ENCODE measurements at regions not wholly inside any gene's neighbourhood (a gene's known extent, or its start where the extent isn't known, plus 50 kb on each side); places are given as distances from the start of the nearest gene placed in this dataset.
"Not testable (repeated sequence)": the region's sequence is repeated elsewhere in the genome, so short reads cannot be mapped to it uniquely, and the experiment has no call there.

DNA sequence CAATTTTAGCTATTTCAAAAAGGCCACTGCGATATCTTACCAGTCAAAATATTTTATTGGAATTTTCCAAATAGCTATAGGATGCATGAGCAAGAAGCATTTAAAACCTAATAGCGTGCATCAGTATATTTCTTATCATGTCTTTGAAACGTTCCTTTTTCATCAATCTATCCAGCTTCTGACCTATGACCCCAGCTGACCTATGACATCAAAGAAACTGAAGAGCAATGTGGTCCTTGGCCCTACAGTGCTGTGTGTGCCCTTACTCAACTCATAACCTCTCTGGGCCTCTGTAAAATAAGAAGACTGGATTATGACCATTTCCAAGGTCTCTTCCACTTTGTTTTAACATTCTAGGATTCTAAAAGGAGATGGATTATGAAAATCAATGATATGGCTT, 118.2 kb downstream of the ZNF22 start:
- no peak for DNase-seq

DNA sequence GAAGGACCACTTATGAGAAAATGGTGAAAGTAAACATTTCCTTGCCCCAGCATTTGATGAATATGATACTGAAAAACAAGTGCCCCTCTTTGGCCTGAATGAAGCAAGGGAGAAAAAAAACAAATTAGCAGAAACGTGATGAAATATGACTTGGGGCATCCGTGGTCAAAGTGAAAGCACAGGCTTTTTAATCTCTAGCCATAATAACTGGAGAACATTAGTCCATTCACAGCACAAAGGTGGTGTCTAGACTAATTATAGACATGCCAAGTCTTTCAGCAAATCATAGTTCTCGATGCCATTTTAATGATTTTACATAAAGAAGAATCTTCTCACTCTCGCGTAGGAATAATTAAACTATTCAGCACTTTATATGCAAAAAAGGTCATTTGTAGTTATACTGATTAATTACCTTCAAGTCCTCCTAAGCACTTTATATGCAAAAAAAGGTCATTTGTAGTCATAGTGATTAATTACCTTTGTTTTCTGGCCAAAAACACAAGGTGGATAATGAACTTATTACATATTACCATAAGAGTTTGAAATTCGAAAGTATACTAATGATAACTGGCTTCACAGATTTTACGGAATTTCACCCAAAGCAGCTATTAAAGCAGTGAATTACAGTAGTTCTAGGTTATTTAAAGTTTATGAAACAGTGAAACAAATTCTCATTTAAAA, 121.6 kb downstream of the ZNF22 start:
- not testable (repeated sequence) for DNase-seq

DNA sequence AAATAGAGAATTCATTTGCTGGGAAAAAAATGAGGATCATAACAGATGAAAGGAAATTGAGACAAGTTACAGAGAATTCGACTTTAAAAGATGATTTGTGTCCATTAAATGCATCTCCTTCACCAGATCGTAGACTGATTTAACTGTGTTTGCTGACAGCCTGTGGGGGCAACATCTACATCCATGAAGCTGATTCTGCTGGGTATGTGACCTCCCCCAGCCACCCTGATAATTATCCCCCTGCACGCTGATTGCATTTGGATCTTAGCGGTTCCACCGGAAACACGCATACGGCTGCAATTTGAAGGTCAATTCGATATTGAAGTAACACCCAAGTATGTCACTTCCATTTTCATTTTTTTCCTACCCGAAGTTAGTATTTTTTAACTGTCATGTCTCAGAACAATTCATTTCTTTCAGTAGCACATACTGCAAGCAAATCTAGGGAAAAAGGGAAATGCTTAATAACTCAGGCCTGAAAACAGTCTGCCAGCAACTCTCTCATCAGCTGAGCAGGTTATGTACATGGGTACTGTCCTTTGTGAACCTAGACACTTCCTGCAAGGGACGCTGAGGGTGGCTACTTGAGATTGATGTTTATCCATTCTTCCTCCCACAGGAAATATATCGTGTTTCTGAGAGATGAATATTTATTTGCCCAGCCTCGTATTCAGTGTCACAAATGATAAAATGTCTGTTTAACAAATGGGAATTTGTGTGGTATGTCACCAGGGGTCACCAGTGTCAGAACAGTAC, 134.9 kb downstream of the ZNF22 start:
- no peak for DNase-seq

DNA sequence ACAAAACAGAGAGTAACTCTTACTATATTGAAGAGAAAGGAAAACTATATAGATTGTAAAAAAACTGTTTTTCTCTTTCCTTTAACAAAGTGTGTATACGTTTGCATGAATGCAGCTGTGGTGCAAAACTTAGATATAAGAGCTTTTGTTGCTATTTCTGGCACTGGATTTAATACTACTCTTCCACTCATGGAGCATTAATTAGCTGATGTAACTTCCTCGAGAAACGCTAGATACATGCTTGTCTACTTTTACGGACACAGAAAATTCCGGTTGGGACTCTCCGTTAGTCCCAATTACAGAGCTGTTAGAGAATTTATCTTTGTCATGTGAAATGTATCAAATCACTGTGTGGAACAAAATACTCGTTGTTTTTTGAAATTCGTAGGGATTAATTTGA, 135.5 kb downstream of the ZNF22 start:
- DNase-seq = no peak

DNA sequence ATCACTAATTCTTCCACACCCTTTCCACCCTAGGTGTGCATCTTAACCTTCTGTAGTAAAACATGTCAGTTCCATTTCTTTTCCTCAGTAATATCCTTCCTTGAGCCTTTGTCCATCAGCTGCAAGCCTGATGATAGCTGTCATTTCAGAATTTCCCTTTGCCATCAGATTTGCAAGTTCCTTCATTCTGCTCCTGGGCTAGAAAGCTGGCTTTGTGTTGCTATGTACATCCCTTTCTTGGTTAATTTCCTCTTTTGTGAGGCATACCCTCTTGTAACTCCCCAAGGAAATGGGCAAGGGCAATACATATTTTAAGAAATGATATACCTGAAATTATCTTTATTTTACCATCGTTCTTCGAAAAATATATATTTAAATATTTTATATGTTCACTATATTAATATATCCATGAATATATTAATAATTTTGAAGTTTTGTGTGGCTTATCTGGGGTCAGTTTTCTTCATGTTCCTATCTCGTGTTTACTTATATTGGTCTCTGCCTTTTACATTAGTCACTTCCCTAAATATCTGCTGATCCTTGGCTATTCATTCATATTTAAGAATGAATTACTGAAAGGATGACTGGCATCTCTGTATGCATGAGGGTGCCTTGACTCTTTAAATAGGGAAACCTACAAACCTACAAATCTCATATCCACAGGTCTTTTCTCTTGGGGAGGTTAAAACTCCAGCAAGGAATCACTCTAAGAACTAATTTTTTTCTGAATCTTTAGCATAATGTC, 143.8 kb downstream of the ZNF22 start:
- peak; percentile 44 to 54 for DNase-seq

- DNase-seq = not testable (repeated sequence)
Measured at GRCh38 chr10:45145143-45145542, 144.4 kb downstream of the ZNF22 start.

- DNase-seq = no peak
Measured at GRCh38 chr10:45147000-45147399, 146.3 kb downstream of the ZNF22 start.

GRCh38 chr10:45150997-45151396, 150.3 kb downstream of the ZNF22 start:
- DNase-seq = no peak

- DNase-seq = no peak
Measured at GRCh38 chr10:45151467-45152214, 150.9 kb downstream of the ZNF22 start.

DNA sequence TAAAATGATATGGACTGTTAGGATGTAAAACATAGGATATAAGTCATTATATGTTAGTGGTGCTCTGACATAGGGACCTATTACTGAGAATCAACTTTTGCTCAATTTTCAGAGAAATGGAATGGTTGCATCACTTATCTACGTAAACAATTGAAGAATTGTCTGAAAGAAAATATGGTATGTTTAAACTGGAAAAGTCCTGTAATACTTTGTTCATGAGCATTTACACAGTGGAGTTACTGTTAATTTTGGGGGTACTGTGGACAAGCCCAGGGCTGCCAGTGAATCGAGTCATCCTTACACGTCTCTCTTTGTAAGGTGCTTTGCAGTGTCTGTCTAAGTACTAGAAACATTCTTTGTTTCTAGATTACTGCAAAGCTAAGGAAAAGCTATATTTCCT, 152.0 kb downstream of the ZNF22 start:
- DNase-seq = no peak

DNA sequence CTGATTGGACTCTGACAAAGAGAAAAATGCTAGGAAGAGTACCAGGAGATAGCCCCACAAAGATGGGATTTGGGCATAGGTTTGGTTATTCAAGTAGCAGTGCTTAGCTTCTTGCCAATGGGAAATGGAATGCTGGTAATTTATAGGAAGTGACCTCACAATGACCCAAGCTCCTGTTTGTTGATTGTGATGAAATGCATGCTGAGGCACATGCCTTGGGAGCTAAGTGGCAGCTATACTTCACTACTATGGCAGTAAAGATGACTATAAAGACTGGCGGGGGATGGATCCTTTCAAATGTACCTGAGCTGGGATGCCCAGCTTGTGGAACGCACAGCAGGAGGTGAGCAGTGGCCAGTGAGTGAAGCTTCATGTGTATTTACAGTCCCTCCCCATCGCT, 153.8 kb downstream of the ZNF22 start:
- no peak for DNase-seq

- no peak for DNase-seq
Measured at GRCh38 chr10:45155784-45156183, 155.1 kb downstream of the ZNF22 start.

DNA sequence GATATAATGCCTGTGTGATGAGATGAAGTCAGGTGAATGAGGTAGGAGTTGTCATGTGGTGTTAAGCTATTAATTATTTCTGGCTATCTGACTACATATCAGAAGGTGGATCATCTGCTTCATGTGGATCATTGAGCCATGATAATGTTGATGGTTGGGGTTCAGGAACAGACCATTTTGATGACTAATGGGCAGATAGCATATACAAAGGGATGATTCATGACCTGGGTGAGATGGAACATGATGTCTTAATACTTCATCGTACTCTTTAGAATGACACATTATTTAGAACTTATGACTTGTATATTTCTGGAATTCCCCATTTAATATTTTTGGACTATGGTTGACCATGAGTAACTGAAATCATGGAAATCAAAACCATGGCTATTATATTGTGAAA, 155.1 kb downstream of the OR13A1 start:
- no peak for DNase-seq

- no peak for DNase-seq
Measured at GRCh38 chr10:45163315-45163975, 152.0 kb downstream of the OR13A1 start.

DNA sequence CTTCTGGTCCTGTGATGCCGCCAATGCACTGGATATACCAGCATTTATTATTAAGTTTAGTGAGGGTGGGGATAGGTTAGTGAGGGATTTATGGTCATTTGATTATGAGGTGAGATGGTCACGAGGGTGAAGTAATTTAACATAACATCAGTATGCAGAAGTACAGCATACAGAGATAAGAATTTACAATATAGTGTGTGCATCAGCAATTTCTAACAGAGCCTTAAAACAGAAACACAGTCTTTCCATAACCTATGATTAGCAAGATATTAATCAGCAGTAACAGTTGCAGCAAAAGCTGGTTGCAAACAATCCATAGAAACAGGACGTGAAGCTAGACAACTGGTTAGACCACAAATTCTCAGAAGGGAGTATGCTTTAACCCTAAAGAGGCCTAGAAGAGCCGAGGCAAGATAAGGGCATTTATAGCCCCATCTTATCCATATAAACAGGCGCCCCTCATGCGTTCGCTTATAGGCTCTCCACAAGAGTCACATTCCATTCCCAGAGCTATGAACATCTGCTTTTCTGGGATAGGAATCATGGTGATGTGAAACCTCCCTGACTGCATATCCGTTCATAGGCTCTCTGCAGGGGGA, 139.8 kb downstream of the OR13A1 start:
- not testable (repeated sequence) for DNase-seq

DNA sequence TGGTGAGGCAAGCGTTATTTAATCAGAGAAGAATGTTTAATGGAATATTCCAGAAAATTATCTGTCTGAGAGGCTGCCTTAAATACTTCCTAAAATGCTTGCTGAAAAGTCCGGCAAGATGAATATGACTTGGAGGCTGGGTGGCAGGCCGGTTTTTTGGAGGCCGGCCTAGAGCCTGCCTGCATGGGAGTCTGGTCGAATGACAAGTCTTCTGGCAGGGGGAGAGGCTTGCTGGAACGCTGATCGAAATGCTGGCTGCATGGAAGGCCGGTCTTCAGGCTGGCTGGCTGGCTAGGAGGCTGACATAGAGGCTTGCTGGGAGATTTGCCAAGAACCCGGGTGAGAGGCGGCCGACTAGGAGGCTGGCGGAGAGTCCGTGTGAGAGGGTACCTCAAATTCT, 135.7 kb downstream of the OR13A1 start:
- no peak for DNase-seq

DNA sequence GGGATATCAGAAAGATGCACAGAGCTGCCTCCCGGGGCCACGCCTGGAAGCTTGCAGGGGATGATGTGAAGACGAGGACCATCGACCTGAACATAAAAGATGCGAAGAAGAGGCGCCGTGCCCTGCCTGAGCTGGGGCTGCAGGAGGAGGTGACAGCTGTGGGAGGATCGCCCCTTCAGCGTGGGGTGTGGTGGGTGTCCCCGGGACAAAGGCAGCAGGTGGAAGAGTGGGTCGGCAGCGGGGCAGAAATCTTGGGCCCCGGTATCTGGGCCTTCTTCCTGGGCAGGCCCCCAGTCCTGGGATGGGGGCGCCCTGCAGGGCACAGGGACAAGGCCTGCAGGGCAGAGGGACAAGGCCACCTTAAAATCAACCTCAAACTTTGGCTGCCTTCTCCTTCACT, 134.9 kb downstream of the OR13A1 start:
- DNase-seq = no peak

DNA sequence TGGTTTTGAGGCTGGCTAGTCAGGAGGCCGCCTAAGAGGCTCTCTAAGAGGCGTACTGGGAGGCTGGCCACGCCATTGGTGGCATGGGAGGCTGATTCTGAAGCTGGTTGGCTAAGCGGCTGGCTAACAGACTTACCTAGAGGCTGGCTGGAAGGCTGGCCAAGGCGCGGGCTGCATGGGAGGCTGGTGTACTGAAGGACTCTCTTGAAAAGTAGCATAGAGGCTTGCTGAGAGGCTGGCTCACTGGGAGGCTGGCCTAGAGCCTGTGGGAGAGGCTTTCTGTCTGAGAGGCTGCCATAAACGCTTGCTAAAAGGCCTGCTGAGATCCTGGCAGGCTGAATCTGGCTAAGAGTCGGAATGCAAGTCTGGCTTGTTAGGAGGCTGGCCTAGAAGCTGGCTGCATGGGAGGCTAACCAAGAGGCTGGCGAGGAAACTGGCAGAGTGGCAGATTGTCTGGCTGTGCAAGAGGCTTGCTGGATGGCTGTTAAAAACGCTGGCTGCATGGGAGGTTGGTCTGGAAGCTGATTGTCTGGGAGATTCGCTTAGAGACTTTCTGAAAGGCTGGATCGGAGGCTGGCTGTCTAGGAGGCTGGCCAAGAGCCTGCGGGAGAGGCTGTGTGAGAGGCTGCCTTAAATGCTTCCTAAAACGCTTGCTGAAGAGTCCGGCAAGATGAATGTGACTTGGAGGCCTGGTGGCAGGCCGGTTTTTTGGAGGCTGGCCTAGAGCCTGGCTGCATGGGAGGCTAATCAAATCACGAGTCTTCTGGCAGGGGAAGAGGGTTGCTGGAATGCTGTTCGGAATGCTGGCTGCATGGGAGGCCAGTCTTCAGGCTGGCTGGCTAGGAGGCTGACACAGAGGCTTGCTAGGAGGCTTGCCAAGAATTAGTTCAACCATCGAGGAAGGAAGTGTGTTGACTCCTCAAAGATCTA, 134.2 kb downstream of the OR13A1 start:
- DNase-seq = no peak

DNA sequence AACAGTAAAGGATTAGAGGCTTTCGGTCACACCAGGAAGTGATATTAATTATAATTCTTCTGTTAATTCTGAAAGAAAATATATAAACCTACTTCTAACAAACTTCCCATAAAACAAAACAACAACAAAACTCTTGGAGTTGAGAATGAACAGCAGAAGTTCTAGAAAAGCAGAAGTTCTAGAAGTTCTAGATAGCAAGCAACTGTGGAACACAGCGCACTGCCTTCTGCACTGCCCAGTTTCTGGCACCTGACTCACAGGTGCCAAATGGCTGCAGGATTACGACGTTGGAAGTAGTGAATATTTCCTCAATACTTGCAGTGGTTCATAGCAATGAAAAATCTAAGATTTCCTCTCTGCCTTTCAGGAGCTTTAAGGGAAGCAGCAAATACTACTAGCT, 132.2 kb downstream of the OR13A1 start:
- no peak for DNase-seq

- no peak for DNase-seq
Measured at GRCh38 chr10:45197816-45198485, 117.5 kb downstream of the OR13A1 start.

All from Kasumi-1 (cell line).